B cell (primary cell): ENCODE measurements at regions not wholly inside any gene's neighbourhood (a gene's known extent, or its start where the extent isn't known, plus 50 kb on each side); places are given as distances from the start of the nearest gene placed in this dataset.

Source experiments
- ATAC-seq: fragments of 200-7000 bp; cut with Tn5 transposase; one replicate; pipeline ENCODE4 v1.10.0; 2021; ENCODE audit warnings: low read depth, mild to moderate bottlenecking, moderate number of reproducible peaks, moderate library complexity
- CTCF ChIA-PET: fragments of 350-600 bp; sonication (Branson Sonifier 250); formaldehyde crosslinking; loops from one replicate; lab custom pipeline; 2021; ENCODE audit warnings: antibody characterized with exemption, inconsistent platforms; lab: Charles Lee
- POLR2A ChIA-PET: fragments of 350-600 bp; sonication (Branson Sonifier 250); formaldehyde crosslinking; loops from one replicate; lab custom pipeline; 2021; ENCODE audit warnings: antibody characterized with exemption; lab: Charles Lee
- DNase-seq: peaks from one replicate; pipeline ENCODE4 v3.0.0; 2013
- H2AFZ ChIP-seq: 2 replicates; pipeline ENCODE4 v1.6.1; 2012; ENCODE audit warnings: mild to moderate bottlenecking, low read depth, low read length; ENCODE audit not compliant: insufficient read depth, poor library complexity, severe bottlenecking
- H3K27ac ChIP-seq, 2 donors: 1 replicate in 1 of 2; 2 replicates in 1 of 2; pipeline ENCODE4 v1.5.1; 2012 to 2013; ENCODE audit warnings: low read length in 2 of 2, mild to moderate bottlenecking in 2 of 2, moderate library complexity in 1 of 2
- H3K27me3 ChIP-seq, 4 experiments: fragments of 200-600 bp in 1 of 4; sonication (generic) in 1 of 4; replicated peaks in 1 of 4; 1 replicate in 2 of 4; 2 replicates in 2 of 4; pipeline versions ENCODE4 v1.6.1 to v1.7.0; 2013 to 2016; ENCODE audit warnings: low read length in 3 of 4, mild to moderate bottlenecking in 2 of 4, mixed read lengths in 1 of 4, moderate library complexity in 1 of 4; ENCODE audit not compliant: insufficient read depth in 4 of 4, control insufficient read depth in 3 of 4; ENCODE audit errors: control extremely low read depth in 1 of 4
- H3K36me3 ChIP-seq, 2 experiments: replicated peaks in 1 of 2; 1 replicate in 1 of 2; 2 replicates in 1 of 2; pipeline versions ENCODE4 v1.6.1 to v1.7.1; 2013; ENCODE audit warnings: low read length in 1 of 2; ENCODE audit not compliant: insufficient read depth in 2 of 2, control insufficient read depth in 1 of 2; ENCODE audit errors: control extremely low read depth in 1 of 2, extremely low read depth in 1 of 2
- H3K4me1 ChIP-seq, 2 donors: fragments of 200-600 bp in 1 of 2; sonication (generic) in 1 of 2; 1 replicate in 1 of 2; 2 replicates in 1 of 2; pipeline versions ENCODE4 v1.5.1 to v1.6.1; 2013 to 2017; ENCODE audit warnings: low read length in 2 of 2; ENCODE audit not compliant: control insufficient read depth in 2 of 2, insufficient read depth in 2 of 2
- H3K4me2 ChIP-seq: replicated peaks from 2 replicates; pipeline ENCODE3; 2012; ENCODE audit warnings: mild to moderate bottlenecking, low read depth, low read length; ENCODE audit not compliant: poor library complexity, severe bottlenecking
- H3K4me3 ChIP-seq, 5 experiments: fragments of 200-600 bp in 1 of 5; sonication (generic) in 1 of 5; 1 replicate in 3 of 5; 2 replicates in 2 of 5; pipeline versions ENCODE4 v1.5.1 to v1.7.0; 2011 to 2016; ENCODE audit warnings: low read length in 4 of 5, mild to moderate bottlenecking in 4 of 5, low read depth in 2 of 5, control low read depth in 1 of 5, moderate library complexity in 1 of 5; ENCODE audit not compliant: insufficient read depth in 1 of 5; ENCODE audit errors: control extremely low read depth in 1 of 5, extremely low read depth in 1 of 5
- H3K79me2 ChIP-seq: fragments of 200-600 bp; sonication (generic); one replicate; pipeline ENCODE4 v1.6.0; 2016; ENCODE audit warnings: low read length; ENCODE audit not compliant: control insufficient read depth, insufficient read depth
- H3K9ac ChIP-seq: fragments of 200-600 bp; sonication (generic); 2 replicates; pipeline ENCODE4 v1.6.1; 2017; ENCODE audit warnings: mild to moderate bottlenecking, low read length, moderate library complexity
- H3K9me3 ChIP-seq, 3 donors: one replicate each; pipeline versions ENCODE4 v1.6.1 to v1.7.1; 2013; ENCODE audit warnings: low read length in 2 of 3; ENCODE audit not compliant: control insufficient read depth in 2 of 3, insufficient read depth in 1 of 3; ENCODE audit errors: control extremely low read depth in 1 of 3
- H4K20me1 ChIP-seq: 2 replicates; pipeline ENCODE4 v1.6.0; 2012; ENCODE audit warnings: mild to moderate bottlenecking, low read length; ENCODE audit not compliant: insufficient read depth, control insufficient read depth, poor library complexity, severe bottlenecking
- H3K27ac Mint-ChIP-seq: one replicate; pipeline ENCODE4 v1.8.0; 2021; ENCODE audit warnings: mixed read lengths
- H3K27me3 Mint-ChIP-seq: one replicate; pipeline ENCODE4 v1.8.0; 2021; ENCODE audit warnings: mixed read lengths
- H3K4me1 Mint-ChIP-seq: one replicate; pipeline ENCODE4 v1.8.0; 2021; ENCODE audit warnings: mixed read lengths
- H3K4me3 Mint-ChIP-seq: one replicate; pipeline ENCODE4 v1.8.0; 2021; ENCODE audit warnings: mixed read lengths
- H3K9me3 Mint-ChIP-seq: one replicate; pipeline ENCODE4 v1.8.0; 2022; ENCODE audit warnings: mixed read lengths; ENCODE audit not compliant: insufficient read depth
- EZH2 ChIP-seq: IDR thresholded peaks from 2 replicates; pipeline ENCODE4 v1.6.1; 2012; ENCODE audit warnings: borderline replicate concordance, low read depth, mild to moderate bottlenecking, moderate library complexity, low read length; ENCODE audit not compliant: insufficient read depth, poor library complexity, severe bottlenecking
- WGBS: methylation state at CpG from one replicate; pipeline ENCODE4 v1.1.5; 2013; ENCODE audit warnings: missing lambda C conversion rate; ENCODE audit not compliant: insufficient coverage; 5-methylcytosine and 5-hydroxymethylcytosine counted together
- intact Hi-C: fragments of 100-400 bp; cut with micrococcal nuclease; formaldehyde crosslinking; loops from one replicate; pipeline ENCODE4 v1.10.0; 2022
- TF ChIP-seq, protein P1 (sequence below): fragments of 200-600 bp; IDR thresholded peaks from one replicate; pipeline ENCODE4 v1.8.0; 2022; ENCODE audit warnings: antibody characterized with exemption, mild to moderate bottlenecking

DNA sequence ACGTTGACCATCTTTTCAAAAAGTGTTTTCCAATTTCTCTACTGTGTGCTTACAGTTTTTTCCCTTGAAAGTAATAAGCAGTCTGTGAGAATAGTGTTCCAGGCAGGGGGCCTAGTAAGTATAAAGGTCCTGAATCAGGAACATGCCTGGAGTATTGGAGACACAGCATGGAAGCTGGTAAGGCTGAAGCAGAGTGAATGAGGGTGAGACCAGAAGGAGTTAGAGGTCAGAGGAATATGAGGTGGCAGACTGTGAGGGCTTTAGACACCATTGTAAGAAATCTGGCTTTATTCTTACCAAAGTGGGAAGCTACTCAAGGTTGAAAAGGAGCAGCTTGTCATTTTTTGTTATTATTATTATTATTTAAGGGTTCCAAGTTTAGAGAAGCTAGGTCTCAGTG lies 107.4 kb downstream of the CT47B1 start:
- CTCF ChIA-PET = interaction anchor here (1.1 to 3.5 kb wide), 5 partner anchors 19 to 269 kb away, joined by 3 to 20 read pairs (median 15); no protein-coding TSS in a partner anchor
- no peak for ATAC-seq
- WGBS = no CpG with 5 or more reads among the region's 1 CpG

DNA sequence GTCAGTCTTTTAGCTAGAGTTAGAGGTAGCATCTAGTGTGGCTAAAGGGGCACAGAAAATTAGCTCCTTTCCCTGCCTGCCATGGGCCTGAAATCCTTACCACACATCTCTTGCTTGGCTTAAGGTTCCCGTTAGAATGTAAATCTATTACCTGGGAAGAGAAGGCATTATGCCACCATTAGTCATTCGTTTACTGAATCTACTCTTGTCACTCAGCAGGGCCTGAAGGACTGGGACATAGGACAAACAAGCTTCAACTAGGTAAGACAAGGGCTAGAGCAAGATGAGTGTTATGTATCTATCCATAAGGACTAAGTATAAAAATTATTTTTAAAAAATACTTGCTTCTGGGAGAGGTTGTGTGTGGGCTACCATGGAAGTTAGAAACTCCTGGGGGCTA lies 112.4 kb downstream of the CT47B1 start:
- POLR2A ChIA-PET = no interaction called here
- Histone ChIP-seq H2AFZ (no peak overlapping the region), H3K9me3 (no peaks in the 10 kb centered on the region), H3K27ac (no peak overlapping the region), H3K4me3 (no peak overlapping the region), H4K20me1 (no peaks in the 10 kb centered on the region), H3K9ac (no peak overlapping the region), H3K79me2 (no peaks in the 10 kb centered on the region), H3K4me1 (peaks cover 5 to 7% of the 10 kb centered on the region in 2 donors), H3K27me3 (no peaks in the 10 kb centered on the region), H3K4me2 (no peak overlapping the region), H3K36me3 (no peaks in the 10 kb centered on the region)
- WGBS = no CpG with 5 or more reads among the region's 2 CpGs
- no peaks in the 10 kb centered on the region for H3K27me3 Mint-ChIP-seq
- intact Hi-C loops = no loop called here
- H3K9me3 Mint-ChIP-seq = no peaks in the 10 kb centered on the region
- ATAC-seq (no peak), DNase-seq (no peak)
- H3K4me3 Mint-ChIP-seq = no peak overlapping the region
- CTCF ChIA-PET = interaction anchor here (0.8 kb wide), 1 partner anchor 25 kb away, joined by 3 read pairs; no protein-coding TSS in a partner anchor
- peaks cover 16% of the 10 kb centered on the region for H3K4me1 Mint-ChIP-seq
- no peak overlapping the region for H3K27ac Mint-ChIP-seq
- no peak for TF ChIP-seq EZH2
- TF ChIP-seq, protein P1, sequence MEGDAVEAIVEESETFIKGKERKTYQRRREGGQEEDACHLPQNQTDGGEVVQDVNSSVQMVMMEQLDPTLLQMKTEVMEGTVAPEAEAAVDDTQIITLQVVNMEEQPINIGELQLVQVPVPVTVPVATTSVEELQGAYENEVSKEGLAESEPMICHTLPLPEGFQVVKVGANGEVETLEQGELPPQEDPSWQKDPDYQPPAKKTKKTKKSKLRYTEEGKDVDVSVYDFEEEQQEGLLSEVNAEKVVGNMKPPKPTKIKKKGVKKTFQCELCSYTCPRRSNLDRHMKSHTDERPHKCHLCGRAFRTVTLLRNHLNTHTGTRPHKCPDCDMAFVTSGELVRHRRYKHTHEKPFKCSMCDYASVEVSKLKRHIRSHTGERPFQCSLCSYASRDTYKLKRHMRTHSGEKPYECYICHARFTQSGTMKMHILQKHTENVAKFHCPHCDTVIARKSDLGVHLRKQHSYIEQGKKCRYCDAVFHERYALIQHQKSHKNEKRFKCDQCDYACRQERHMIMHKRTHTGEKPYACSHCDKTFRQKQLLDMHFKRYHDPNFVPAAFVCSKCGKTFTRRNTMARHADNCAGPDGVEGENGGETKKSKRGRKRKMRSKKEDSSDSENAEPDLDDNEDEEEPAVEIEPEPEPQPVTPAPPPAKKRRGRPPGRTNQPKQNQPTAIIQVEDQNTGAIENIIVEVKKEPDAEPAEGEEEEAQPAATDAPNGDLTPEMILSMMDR = no peak

More for the DNA sequence above, 107.4 kb downstream of the CT47B1 start:
- intact Hi-C loops = loop anchor here (5.0 kb wide), 1 partner anchor 41 kb away; no protein-coding TSS in a partner anchor
- no peaks in the 10 kb centered on the region for H3K27me3 ChIP-seq
- TF ChIP-seq, protein P1 = no peak
- TF ChIP-seq EZH2 = no peak
- no peak overlapping the region for H3K27ac ChIP-seq
- H3K4me1 ChIP-seq = peaks cover 0 to 7% of the 10 kb centered on the region in 2 donors
- no peak overlapping the region for H3K4me2 ChIP-seq
- H4K20me1 ChIP-seq = no peaks in the 10 kb centered on the region
- H3K4me1 Mint-ChIP-seq = peaks cover 4% of the 10 kb centered on the region
- H3K9ac ChIP-seq = no peak overlapping the region
- H3K27me3 Mint-ChIP-seq = no peaks in the 10 kb centered on the region
- H3K9me3 ChIP-seq = no peaks in the 10 kb centered on the region
- H3K9me3 Mint-ChIP-seq = no peaks in the 10 kb centered on the region
- no peak overlapping the region for H3K4me3 Mint-ChIP-seq
- POLR2A ChIA-PET = no interaction called here
- DNase-seq = no peak
- peak overlapping the region; percentile 17 for H3K27ac Mint-ChIP-seq
- H2AFZ ChIP-seq = no peak overlapping the region
- H3K36me3 ChIP-seq = no peaks in the 10 kb centered on the region
- no peak overlapping the region for H3K4me3 ChIP-seq
- H3K79me2 ChIP-seq = no peaks in the 10 kb centered on the region
